Putamen (tissue), 1 donor: ENCODE measurements at regions not wholly inside any gene's neighbourhood (a gene's known extent, or its start where the extent isn't known, plus 50 kb on each side); places are given as distances from the start of the nearest gene placed in this dataset.
"Not testable (repeated sequence)": the region's sequence is repeated elsewhere in the genome, so short reads cannot be mapped to it uniquely, and the experiment has no call there.

Source experiments
- DNase-seq: peaks from one replicate; pipeline ENCODE4 v3.0.0-alpha.2; 2016; ENCODE audit warnings: low spot score

DNA sequence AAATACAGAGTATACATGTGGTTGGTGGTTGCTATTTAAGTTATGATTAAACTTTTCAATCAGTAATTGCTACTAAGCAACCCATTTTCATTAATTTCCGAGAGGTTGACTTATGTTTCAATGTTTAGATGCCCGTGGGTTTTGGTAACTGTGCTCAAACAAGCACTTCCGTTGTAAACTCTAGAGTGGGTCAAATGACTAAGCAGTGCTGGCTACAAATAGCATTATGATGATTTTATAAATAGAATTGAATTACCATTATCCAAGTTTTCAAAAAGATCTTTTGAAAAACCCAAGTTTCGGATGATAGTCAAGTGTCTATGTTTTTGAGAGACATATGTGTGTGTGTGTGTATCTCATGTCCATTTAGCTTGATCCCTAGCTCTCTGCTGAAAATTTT lies 2369.4 kb upstream of the ACO1 start:
- no peak for DNase-seq

GRCh38 chr9:30020161-30020560 lies 2364.3 kb upstream of the ACO1 start:
- no peak for DNase-seq

DNA sequence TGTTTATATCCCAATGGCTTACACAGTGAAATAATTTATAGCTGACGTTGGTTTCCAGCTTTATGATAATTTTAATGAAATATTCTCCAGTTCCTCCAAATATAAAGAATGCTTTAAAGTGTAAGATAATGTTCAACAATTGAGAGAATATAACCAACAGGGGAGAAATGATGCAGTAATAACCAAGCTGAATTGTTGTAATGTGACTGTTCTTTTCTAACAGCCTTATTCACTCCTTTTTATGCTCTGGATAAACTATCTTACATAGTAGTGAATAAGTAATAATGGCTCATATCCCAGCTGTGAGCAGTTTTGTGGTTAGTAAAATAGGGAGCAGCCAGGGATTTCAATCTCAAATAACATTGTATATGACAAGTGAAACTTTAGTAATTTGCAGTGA lies 2348.7 kb upstream of the ACO1 start:
- DNase-seq, result no peak

DNA sequence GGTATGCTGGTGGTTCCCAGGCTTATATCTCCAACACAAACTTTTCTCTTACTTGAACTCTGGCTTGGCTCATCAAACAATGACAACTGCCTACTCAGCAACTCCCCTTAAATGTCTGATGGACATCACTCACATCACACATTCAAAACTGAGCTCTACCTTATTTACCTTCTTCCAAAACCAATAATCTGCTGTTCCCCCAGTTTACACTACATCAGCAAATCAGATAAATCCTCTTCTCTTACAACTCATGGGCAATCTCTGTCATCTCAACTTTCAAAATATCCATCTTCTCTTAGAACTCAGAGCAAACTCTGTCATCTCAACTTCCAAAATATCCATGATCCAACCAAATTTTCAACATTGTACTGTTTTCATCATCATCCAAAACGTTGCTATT lies 2347.9 kb upstream of the ACO1 start:
- DNase-seq, result no peak

- no peak for DNase-seq
Measured at GRCh38 chr9:30039712-30040111, 2344.7 kb upstream of the ACO1 start.

GRCh38 chr9:30048396-30048795 lies 2336.0 kb upstream of the ACO1 start:
- DNase-seq, result no peak

- no peak for DNase-seq
Measured at GRCh38 chr9:30058463-30058862, 2326.0 kb upstream of the ACO1 start.

DNA sequence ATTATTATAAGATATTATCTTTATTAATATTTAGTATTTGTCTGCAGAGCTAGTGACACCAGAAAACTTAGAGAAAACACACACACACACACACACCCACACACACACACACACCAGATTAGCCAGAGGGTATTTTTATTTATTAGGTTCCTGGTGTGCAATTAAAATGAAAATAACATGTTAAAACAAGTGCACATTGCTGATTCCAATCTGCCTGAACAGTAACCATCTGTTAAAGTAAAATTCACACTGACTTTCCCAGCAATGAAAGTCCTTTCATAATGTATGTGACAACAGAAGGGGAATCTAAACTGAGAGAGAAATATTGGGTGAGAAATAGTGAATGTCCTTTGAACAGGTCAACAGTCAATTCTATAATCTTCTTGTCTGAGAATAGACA lies 2323.5 kb upstream of the ACO1 start:
- DNase-seq, result no peak

DNA sequence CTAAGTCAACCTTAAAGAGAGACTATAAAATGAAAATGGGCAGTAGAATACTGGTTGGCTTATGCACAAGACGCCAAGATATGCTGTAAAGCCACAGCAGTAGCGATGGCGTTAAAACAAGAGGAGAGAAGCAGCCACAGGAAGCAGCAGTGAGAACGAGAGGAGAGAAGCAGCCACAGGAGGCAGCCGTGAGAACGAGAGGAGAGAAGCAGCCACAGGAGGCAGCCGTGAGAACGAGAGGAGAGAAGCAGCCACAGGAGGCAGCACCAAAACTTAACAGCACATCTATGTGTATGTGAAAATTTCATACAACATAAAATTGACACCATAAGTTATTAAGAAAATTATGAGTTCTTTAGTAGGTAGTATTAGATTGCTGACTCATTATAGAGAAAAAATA lies 2318.6 kb upstream of the ACO1 start:
- no peak for DNase-seq

- not testable (repeated sequence) for DNase-seq
Measured at GRCh38 chr9:30069236-30069635, 2315.2 kb upstream of the ACO1 start.

GRCh38 chr9:30075022-30075421 lies 2309.4 kb upstream of the ACO1 start:
- DNase-seq, result no peak

DNA sequence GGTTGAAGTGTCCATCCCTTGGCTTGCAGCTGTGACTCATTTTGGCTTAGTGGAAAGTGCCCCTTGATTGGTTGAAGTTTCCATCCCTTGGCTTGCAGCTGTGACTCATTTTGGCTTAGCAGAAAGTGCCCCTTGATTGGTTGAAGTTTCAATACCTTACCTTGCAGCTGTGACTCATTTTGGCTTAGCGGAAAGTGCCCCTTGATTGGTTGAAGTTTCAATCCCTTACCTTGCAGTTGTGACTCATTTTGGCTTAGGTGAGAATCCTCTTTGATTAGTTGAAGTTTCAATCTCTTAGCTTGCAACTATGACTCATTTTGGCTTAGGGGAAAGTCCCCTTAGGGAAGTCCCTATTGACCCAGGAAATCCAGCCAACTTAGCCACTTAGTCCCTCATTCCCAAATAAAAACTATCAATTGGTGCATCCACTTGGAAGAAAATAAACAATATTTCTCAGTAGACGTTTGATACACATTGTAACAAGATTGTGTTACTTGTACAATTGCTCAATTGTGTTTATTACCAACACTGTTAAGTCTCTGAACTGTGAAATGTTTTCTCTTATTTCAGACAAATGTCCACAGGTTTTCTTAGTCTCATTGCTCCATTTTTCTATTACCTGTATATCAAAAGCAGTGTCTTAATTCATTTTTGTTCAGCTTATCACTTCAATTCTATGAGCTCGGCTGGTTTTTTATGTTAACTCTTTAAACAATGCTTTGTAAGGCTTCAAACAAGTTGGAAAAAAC lies 2308.8 kb upstream of the ACO1 start:
- DNase-seq, result no peak

GRCh38 chr9:30078195-30078594 lies 2306.2 kb upstream of the ACO1 start:
- no peak for DNase-seq

DNA sequence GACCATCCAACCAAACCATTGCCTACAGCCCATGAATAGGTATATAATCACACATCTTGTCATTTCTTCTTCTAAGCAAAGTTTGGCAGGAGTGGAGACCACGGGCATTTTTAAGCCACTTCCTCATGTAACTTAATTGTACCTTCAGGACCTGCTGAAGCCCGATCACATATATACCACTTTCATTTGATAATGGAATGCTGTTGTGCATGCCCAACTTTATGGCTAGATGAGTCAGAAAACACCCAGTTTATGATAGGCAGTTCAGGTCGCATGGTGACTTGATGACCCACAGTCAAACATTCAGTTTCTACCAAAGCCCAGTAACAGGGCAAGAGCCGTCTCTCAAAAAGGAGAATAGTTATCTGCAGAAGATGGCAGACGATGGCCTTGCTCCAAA lies 2295.0 kb upstream of the ACO1 start:
- DNase-seq, result no peak

- DNase-seq, result no peak
Measured at GRCh38 chr9:30103647-30104394, 2280.6 kb upstream of the ACO1 start.

DNA sequence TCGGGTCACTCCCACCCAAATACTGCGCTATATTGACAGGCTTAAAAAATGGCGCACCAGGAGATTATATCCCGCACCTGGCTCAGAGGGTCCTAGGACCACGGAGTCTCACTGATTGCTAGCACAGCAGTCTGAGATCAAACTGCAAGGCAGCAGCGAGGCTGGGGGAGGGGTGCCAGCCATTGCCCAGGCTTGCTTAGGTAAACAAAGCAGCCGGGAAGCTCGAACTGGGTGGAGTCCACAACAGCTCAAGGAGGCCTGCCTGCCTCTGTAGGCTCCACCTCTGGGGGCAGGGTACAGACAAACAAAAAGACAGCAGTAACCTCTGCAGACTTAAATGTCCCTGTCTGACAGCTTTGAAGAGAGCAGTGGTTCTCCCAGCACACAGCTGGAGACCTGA lies 2277.3 kb upstream of the ACO1 start:
- not testable (repeated sequence) for DNase-seq

DNA sequence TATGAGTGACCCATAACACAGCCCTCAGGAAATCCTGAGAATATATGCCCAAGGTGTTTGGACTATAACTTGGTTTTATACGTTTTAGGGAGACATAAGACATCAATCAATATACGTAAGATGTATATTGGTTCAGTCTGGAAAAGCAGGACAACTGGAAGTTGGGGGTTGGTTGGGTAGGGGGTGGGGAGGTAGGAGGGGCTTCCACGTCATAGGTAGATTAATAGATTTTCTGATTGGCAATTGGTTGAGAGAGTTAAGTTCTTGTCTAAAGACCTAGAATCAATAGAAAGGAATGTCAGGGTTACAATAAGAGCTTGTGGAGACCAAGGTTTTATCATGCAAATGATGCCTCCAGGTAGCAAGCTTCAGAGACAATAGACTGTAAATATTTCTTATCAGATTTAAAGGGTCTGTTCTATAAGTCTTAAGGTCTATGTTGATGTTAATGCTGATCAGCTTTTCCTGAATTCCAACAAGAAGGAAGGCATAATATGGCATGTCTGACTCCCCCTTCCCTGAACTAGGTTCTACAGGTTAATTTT lies 2267.7 kb upstream of the ACO1 start:
- no peak for DNase-seq

DNA sequence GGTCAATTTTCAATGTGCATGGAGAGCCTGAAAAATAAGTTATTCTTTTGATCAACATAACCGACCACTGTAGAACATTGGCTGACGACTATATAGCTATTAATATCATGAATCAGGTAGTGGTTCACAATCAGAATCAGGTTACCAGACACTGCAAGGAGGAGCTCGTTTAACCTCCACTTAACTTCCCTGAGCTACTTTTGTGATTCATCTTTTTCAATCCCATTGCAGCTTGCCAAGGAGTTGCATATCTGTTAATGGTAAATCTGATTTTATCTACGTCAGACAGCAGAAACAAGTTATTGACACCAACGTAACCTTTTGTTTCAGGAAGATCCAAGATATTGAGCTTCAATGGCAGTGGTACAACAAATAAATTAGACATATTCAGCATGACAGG lies 2263.8 kb upstream of the ACO1 start:
- no peak for DNase-seq

DNA sequence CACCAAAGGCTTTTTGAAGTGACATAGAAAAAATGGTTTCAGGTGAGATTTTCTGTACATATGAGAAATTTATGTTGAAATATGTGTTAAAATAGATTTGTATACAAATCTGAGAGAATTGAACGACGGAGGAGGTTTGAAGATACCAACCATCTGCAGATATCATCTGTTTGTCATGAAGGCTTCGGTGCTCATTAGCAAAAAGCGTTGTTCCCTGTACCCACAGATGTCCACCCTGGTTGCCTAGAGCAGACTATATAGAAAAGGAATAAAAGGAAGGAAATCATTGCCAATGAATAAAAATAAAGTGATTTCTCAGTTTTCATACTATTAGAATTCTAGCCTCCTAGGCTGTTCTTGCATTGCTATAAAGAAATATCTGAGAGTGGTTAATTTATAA lies 2262.8 kb upstream of the ACO1 start:
- DNase-seq, result no peak

DNA sequence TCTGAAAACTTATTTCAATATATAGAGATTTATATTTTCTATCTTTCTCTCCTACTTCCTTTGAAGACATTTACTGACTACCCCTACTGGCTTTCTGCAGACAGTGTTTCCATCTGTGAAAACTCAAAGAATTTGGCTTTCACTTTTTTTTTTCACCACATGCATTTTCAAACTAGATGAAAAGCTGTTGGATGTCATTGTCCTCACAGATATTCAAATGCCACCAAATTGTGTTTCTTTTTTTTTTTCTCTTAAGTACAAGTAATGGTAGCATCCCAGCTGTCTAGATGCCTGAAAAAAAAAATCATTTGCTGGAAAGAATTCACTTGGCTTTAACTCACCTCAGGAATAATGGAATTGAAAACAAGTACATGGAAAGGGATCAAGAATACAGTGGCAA lies 2258.6 kb upstream of the ACO1 start:
- DNase-seq, result no peak

- no peak for DNase-seq
Measured at GRCh38 chr9:30127371-30127770, 2257.1 kb upstream of the ACO1 start.

- DNase-seq, result no peak
Measured at GRCh38 chr9:30140407-30140806, 2244.0 kb upstream of the ACO1 start.

GRCh38 chr9:30160570-30160969 lies 2223.9 kb upstream of the ACO1 start:
- no peak for DNase-seq

GRCh38 chr9:30172206-30172605 lies 2212.2 kb upstream of the ACO1 start:
- DNase-seq, result no peak
